ENCODE measurements at regions not wholly inside any gene's neighbourhood (a gene's known extent, or its start where the extent isn't known, plus 50 kb on each side); places are given as distances from the start of the nearest gene placed in this dataset.

DNA sequence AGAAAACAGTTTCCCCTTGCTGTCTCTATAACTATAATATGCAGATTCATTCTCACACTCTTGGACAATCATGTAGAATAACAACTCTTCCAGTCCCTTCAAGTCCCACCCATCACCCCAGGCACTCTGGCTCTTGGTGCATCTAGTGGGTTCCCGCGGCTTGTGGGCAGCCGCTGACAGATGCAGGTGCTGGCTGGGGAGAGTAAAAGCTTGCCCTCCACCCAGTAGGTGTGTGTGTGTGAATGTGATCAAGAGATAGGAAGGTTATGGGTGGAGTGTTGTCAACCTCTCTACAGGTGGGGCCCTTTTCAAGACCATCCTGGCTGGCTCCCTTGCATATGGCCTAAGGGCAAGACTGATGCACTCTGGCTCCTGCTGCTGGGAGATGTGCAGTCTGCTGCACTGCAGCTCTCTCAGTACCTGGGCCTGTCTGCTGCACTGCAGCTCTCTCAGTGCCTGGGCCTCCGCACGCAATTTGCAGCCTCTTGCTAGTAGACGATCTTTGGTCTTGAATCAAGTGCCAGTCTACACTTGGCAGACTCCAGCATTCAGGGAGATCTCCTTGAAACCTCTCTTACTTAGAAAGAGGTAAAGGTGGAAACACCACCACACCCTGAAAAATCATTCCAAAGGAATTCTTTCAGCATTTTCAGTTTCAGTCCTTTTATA lies 189.7 kb upstream of the GDNF start:
- no peak for DNase-seq (ENCODE audit: low read depth in 2 of 2)

DNA sequence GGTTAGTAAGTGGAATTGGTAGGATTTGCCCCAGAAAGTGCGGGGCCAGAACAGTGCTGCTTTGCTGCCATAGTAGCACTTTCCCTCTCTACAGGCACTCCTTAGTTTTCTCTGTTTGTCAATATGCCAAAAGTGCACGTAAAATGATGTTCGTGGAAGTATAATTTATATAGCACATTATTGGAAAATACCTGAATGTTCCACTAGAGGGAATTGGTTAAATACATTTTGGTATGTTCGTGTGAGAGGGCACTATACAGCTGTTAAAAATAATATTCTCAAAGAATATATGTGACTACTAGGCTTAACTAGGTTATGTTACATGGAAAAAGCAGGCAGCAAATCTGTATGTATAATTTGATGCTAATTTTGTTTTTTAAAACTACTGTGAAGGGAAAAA lies 184.0 kb upstream of the GDNF start:
- DNase-seq (ENCODE audit: low read depth in 2 of 2), result no peak

DNA sequence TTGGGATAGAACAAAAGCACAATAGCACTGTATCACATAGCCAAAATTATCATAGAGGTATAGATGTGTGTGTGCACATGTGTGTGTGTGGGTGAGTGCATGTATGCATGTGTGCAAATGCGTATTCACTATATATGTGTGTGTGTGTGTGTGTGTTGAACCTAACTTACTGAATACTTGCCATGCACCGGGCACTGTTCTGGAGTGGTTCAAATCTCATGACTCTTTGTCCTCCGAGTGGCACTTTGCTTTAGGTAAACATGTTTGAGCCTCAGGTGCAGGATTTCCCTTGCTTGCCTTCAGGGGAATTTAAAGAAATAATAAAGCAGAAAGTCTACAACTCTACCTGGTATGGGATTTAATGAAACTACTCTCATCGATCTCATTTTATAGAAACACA lies 183.5 kb upstream of the GDNF start:
- DNase-seq (ENCODE audit: low read depth in 2 of 2), result no peak

DNA sequence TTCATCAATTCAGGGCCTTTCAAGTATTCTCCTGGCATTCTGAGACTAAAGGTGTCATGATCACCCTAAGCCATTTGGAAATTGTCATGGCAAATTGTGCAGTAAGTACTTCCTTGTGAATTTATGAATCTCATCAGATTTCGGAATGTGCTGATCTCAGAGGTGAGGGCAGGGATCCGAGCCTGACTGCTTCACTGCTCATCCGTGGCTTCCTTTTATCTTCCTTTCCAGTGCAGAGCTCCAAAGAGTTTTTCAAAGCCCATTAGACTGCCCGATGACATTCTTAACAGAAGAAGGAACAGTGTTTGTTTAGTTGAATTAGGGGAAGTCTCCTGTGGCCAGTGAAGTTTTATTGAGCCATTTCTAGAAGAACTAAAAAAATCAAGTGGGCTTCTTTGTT lies 182.8 kb upstream of the GDNF start:
- DNase-seq (ENCODE audit: low read depth in 2 of 2), result no peak

DNA sequence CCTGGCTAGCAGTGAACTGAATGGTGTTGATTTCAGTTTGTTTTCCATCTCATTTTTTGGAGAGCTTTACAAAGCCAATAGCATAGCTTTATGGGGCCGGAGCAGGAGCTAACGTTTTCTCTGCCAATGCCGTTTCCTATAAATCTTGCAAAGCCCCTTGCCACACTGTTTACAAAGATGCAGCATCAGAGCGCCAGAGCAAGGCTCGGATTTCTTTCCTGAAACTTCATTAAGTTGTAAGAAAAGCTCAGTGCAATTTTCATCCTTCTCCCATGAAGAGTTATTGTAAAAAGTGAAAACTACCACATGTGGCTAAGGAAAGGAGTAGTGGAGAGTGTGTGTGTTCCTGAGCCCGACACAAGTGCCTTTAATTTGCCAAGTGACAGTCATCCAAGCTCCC lies 178.2 kb upstream of the GDNF start:
- no peak for DNase-seq (ENCODE audit: low read depth in 2 of 2)

DNA sequence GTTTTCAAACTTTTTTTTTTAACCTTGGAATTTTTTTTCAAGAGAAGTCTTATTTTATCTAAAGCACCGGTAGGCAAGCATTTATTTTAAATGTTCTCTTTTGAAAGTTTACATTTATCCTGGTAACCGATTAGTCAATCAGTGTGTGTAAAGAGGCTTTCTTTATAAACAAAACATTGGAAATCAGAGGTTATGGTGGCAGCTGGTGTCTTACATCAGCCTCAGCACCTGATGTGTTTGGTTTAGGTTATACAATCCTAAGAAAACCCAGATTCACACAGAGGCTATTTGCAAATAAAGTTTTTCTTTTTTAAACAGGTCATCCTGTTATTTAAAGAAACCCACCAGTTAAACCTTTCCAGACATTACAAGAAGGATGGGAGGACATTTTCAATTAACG lies 173.3 kb upstream of the GDNF start:
- no peak for DNase-seq (ENCODE audit: low read depth in 2 of 2)

DNA sequence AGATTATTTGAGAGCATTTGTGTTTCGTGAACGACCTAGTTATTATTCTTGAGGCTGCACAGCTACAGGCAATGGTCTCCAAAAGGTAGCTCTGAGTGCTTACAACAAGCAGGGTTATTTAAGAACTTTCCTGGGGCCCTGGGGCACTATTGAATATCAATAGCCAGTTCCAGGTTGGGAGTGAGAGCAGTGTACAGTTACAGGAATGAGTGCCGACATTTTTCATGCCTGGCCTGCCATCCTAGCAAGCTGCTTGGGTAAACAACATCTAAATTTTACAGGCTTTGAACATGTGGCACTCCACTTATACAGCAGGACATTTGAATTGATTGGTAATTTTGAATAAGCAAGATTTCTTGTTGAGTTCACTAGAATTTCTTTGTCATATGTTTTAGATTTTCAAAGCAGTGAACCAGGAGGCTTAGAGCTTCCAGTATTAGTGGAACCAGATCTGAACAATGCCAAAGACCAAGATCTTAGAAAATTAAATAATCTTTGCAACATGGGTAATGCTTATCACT lies 171.9 kb upstream of the GDNF start:
- DNase-seq (ENCODE audit: low read depth in 2 of 2), result no peak

DNA sequence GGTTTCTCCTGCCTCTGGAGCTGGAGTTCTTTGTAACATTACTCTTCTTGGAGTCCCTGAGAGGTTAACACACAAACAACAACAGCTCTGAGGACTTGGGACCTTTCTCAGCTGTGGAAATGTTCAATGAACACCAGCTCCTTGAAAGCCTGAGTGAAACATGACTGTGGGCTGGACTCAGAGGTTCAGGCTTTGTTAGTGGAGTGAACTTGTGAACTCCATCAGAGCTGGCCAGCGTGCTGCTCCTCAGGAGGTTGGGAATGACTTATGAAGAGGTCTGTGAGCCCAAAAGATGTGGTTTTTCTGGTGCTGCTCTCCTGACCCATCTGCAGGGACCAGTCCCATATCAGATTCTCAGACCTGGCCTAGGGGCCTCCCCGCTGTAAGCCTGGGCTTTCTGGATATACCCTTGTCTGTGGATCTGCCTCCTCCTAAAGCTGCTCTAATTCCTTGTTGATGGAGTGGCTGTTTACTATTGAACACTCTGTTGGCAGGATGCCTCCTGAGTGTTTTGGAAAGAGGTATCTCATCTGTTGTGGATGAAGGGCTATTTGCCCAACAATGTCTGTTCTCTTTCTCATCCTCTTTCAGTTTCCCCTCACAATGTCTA lies 170.0 kb upstream of the GDNF start:
- DNase-seq (ENCODE audit: low read depth in 2 of 2), result no peak

DNA sequence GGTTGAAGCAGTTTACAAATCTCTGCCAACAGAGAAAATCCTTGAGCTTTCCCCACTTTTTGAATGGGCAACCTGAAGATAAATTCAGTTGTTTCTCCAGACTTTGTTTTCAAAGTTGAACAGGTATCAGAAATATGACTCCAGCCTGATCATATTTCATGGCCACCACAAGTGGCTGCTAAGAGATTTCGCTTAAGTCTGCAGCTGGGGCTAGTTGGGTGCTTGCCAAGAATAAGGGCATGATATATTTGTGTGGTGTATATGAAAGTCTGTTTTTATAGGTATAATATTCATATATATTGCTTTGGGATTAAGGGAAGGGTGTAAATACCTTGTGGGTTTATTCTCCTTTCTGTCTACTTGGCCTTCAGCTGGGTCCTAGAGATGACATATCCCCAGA lies 168.4 kb upstream of the GDNF start:
- DNase-seq (ENCODE audit: low read depth in 2 of 2), result no peak

DNA sequence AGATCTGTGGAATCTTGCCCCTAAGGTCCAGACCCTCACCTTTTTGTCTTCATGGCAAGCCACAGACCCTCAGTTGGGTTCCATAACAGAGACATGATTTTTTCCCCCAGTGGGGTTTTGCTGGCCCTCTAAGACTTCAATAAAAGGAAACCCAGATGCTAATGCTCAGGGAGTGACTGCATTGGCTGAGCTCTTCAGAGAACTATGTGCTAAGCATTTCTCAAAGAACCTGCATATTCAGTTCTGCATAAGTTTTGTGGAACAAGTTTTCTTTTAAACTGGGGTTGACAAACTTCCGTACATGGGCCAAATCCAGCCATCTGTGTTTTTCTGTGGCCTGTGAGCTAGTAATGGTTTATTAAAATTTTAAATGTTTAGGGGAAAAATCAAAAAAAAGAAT lies 159.8 kb upstream of the GDNF start:
- no peak for DNase-seq (ENCODE audit: low read depth in 2 of 2)

DNA sequence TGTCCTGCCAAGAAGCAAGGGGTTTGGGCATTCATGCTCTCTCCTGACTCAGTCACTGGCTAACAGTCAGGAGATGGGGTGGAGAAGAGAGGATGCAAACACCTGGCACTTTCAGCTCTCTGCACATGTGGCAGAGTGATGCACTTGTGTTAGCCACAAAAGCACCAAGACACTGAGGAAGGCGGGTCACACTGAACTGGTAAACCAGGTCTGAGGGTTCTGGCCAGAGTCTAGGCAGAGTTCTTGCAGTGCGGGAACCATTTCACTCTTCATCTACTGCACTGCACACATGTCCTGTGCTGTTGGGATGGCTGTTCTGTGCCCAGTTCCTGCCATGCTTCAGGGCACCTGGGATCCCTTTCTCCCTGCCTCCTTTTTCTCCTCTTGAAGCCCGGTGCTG lies 157.1 kb upstream of the GDNF start:
- DNase-seq (ENCODE audit: low read depth in 2 of 2), result no peak

DNA sequence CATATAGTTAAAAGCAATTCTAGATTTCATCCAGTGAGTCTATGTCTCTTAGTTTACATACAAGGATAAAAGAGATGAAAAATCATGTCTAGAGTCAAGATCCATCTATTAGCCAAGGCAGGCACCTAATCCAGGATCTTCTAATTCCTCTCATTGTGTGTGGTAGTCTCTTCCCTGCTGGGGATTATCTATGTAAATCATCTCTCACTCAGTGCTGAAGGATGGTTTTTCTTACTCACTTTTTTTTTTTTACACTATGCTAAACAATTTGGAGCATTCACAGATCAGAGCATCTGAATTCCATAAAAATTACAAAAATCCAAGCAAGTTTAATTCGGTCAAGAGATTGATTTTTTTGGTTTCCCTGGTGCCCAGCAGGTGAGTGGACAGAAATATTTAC lies 154.9 kb upstream of the GDNF start:
- DNase-seq (ENCODE audit: low read depth in 2 of 2), result no peak

DNA sequence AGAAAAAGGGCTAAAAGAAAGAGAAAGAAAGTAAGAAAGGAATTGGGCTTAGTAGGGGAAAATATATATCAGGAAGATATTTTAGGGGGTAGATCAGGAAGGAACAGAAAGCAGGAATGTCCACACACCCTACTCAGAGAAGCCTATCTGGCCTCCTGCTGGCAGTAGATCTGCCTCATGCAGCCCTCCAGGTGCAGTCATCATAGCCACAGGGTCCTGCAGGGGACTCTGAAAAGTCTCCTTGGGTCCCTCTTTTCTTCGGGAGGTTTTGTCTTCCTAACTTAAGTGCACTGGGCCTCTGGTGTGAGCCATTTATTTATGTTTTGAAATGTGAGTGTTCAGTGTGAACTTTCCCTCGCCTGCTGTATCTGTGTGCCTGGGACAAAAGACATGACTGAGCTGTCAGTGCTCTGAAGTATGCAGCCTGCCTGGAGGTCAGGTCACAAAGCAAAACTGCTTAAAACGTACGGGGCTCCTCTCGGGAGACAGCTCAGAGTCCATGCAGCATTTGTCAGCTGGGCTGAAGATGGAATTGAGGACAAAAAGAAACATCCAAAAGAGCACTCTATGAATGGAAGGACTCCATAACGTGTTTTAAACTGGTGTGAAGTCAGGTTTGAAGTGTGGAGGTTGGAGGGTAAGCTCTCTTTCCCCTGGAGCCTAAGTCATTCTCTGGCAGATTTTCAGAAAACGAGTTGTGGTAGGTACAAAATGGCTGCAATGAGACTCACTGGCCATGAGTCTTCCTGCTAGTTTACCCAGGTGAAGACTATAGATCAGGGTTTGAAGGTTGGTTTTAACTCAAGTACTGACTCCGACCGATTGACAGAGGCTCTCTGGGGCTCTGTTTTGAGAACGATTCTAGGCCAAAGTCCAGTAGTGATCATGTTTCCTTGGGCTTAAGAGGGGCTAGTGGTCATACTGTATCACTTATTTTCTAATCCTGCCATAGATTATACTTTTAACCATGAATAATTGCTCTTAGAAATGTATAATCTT lies 151.8 kb upstream of the GDNF start:
- no peak for DNase-seq (ENCODE audit: low read depth in 2 of 2)

DNA sequence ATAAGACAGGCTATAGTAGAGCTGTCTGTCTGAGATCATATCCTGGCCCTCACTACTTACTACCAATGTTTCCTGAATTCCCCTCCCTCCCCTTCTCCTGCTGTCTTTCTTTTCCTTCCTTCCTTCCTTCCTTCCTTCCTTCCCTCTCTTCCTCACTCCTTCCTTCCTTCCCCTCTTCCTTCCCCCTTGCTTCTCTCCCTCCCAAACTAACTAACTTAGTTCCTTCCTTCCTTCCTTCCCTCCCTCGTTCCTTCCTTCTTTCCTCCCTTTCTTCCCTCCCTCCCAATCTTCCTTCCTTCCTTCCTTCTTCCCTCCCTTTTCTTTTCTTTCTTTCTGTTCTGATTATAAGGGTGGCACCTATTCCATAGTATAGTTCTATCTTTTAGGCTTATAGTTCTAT lies 150.0 kb upstream of the GDNF start:
- DNase-seq (ENCODE audit: low read depth in 2 of 2), result no peak

DNA sequence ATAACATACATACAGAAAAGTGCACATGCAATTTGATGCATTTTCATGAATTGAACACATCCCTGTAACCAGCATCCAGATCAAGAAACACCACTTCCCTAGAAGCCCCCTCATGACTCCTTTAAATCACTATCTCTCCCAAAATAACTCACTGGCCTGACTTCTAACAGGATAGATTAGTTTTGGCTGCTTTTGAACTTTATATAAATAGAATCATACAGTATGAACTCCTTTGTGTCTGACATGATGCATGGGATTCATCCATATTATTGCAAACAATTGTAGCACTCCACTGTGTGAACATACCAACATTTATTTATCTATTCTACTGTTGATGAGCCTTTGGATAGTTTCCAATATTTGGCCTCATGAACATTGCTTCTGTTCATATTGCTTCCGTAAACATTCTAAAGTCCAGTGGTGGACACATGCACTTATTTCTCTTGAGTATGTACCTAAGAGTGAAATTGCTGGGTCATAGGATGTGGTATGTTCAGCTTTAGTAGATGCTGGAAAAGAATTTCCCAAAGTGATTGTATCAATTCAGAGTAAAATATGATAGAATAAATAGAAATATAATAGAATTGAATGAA lies 148.7 kb upstream of the GDNF start:
- DNase-seq (ENCODE audit: low read depth in 2 of 2), result no peak

DNA sequence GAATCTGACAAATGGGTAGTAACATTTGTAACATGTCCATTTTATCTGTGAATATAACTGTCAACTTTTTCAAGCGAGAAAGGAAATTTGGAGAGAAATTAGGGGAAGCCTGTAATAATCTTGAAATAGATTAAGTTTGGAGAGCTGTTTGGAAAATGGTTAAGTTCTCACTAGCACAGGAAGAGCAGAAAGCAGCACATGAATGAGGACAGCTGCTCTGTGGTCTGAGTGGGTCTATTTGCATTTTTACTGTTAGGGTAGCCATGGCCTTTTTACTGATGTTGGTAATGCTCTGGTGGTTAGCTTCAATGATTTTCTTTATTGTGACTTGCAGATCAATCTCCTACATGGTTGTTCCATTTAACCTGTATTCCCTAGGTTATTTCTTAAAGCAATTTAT lies 144.5 kb upstream of the GDNF start:
- no peak for DNase-seq (ENCODE audit: low read depth in 2 of 2)

DNA sequence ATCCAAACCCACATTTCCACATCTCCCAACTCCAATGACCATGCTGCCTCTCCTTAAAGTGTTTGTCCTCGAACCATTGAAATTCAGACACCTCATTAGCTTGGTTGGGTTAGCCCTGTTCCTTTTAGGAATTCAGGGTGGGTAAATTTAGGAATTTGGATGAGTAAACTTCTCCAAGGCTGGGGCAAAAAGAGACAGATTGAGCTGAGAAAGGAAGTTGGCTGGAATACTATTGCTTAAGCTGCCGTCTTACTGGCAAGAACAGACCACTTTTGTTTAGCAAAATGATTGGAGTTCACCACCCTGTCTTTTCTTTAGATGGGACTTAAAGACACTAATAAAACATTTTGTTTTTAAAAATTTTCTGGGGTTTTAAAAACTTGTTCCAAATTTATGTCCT lies 143.6 kb upstream of the GDNF start:
- no peak for DNase-seq (ENCODE audit: low read depth in 2 of 2)

DNA sequence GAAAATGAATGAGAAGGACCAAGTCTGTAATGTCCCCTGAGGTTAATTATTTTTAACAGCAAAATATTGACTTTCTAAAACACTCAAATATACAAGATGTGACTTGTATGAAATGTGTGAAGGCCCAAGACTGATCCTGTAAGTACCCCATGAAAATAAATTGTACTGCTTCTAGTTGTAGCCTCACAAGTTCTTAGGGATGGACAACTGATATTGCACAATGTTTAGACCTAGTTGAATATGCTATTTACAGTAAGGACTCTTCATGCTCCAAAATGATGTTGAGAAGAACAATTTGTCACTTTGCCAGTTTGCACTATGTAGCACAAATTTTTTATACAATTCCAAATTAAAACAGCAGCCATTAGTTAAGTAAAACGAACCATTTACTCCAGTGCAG lies 139.7 kb upstream of the GDNF start:
- no peak for DNase-seq (ENCODE audit: low read depth in 2 of 2)

DNA sequence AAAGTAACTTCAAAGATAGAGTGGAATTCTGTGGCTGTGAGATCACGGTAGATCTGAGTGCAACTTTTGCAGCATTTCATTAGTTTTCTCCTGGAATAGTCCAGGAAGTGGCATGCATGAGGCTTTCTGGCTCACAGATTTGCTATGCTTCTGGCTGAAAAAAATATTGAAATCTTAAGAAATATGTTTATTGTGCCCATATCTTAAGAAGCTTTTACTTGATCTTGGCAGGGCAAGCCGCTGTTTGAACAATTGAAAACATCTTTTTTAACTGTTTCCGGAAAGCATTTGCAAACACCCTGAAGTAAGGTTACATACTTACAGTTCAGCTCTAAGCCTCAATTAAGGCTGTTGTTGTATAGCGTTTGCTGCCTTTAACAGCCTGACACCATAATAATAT lies 135.7 kb upstream of the GDNF start:
- no peak for DNase-seq (ENCODE audit: low read depth in 2 of 2)

DNA sequence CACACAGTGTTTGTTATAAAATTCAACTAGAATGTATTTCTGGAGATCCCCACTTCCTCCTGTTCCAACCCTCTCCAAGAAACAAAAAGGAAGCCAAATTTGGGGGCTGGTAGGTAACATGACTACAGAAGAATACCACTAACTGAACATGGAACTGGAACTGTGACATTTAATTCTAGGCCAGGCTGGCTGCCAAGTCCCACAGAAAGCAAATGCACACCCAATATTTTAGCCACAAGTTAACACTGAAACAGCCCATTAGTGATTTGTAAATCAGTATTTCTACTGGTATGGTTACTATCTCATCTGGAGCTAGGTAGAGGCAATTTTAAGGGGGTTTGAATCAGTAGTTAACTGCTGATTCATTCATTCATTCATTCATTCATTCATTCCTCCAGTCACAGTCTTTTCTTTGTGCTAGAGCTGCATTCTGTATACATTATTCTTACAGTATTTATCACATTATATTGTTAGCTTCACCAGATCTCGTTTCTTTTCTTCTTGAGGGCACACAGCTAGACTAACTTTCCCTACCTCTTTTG lies 131.7 kb upstream of the GDNF start:
- DNase-seq (ENCODE audit: low read depth in 2 of 2), result no peak

DNA sequence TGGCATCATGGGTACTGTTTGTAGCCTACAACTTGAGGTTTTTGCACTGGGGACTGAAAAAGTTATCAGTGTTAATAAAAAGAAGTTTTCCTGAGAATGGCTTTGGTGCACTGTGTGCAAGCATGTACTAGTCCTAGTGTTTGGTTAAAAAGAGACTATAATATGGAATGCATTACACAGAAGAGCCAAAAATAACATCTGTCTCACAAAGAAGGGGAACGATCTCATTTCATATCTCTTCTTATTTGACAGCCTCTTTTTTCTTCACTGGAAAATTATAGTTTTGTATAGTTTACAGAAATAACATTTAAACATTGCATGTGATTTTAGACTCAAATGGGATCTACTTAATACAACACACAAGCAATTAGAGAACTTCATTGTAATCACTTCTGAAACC lies 127.0 kb upstream of the GDNF start:
- no peak for DNase-seq (ENCODE audit: low read depth in 2 of 2)

DNA sequence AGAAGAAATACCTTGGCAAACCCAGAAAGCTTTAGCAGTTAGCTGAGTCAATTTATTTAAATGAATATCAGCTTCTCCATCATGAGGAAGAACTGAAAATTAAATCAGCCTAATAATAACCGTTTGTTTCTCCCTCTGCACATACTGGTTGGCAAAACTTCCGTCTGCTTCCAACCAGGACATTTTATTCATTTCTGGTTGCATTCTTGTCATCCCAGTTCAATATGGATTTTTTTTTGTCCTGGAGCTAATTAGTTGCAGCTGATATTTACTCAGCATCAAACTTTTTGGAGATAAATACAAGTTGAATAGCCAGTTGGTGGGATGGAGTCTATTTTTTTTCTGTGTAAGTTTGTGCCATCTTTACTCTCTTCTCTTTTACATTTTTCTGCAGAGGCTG lies 126.5 kb upstream of the GDNF start:
- no peak for DNase-seq (ENCODE audit: low read depth in 2 of 2)

All from activated CD4-positive, alpha-beta T cell treated with anti-CD3 and anti-CD28 coated beads for 24 hours (primary cell).